OCI-LY7 (cell line): ENCODE measurements at regions not wholly inside any gene's neighbourhood (a gene's known extent, or its start where the extent isn't known, plus 50 kb on each side); places are given as distances from the start of the nearest gene placed in this dataset.

Experiments used
- BruUV-seq: library from RNA; stranded (reverse); fragments of 400-500 nt; replicated peaks from 2 replicates; lab custom pipeline; 2021; lab: Mats Ljungman, UMichigan
- CTCF ChIA-PET: fragments of 300-600 bp; sonication (Branson Sonifier 250); formaldehyde crosslinking; loops from one replicate; lab custom pipeline; 2022; ENCODE audit warnings: antibody characterized with exemption; ENCODE audit not compliant: unreplicated experiment; lab: Charles Lee
- POLR2A ChIA-PET: fragments of 300-600 bp; sonication (Branson Sonifier 250); formaldehyde crosslinking; loops from one replicate; lab custom pipeline; 2022; ENCODE audit warnings: antibody characterized with exemption; lab: Charles Lee
- DNase-seq: peaks from one replicate; pipeline ENCODE4 v3.0.0-alpha.2; 2015; ENCODE audit warnings: low spot score
- H2AFZ ChIP-seq: fragments of 200-600 bp; sonication (generic), shearing (Covaris generic); 2 replicates; pipeline ENCODE4 v1.6.1; 2014; ENCODE audit warnings: mild to moderate bottlenecking, antibody characterized with exemption, low read length, moderate library complexity
- H3K27ac ChIP-seq: fragments of 200-600 bp; sonication (generic); 2 replicates; pipeline ENCODE4 v1.5.1; 2014; ENCODE audit warnings: mixed run types, low read depth, mild to moderate bottlenecking, moderate library complexity, low read length, inconsistent platforms; ENCODE audit not compliant: poor library complexity, severe bottlenecking
- H3K36me3 ChIP-seq: fragments of 200-600 bp; sonication (generic); 2 replicates; pipeline ENCODE4 v1.6.1; 2014; ENCODE audit warnings: mild to moderate bottlenecking, antibody characterized with exemption, low read length, moderate library complexity, mixed read lengths; ENCODE audit not compliant: insufficient read depth
- H3K4me1 ChIP-seq: fragments of 200-600 bp; sonication (generic); 2 replicates; pipeline ENCODE4 v1.5.1; 2014; ENCODE audit warnings: mild to moderate bottlenecking, low read length; ENCODE audit not compliant: insufficient read depth, poor library complexity, severe bottlenecking
- H3K4me2 ChIP-seq: fragments of 200-600 bp; sonication (generic); 2 replicates; pipeline ENCODE4 v1.6.1; 2014; ENCODE audit warnings: mild to moderate bottlenecking, low read length
- H3K4me3 ChIP-seq: fragments of 200-600 bp; sonication (generic); 2 replicates; pipeline ENCODE4 v1.5.1; 2014; ENCODE audit warnings: mild to moderate bottlenecking, low read depth, low read length; ENCODE audit not compliant: poor library complexity, severe bottlenecking
- H3K79me2 ChIP-seq: fragments of 200-600 bp; sonication (generic); 2 replicates; pipeline ENCODE4 v1.6.1; 2016; ENCODE audit warnings: low read depth, mild to moderate bottlenecking, low read length, moderate library complexity, mixed read lengths; ENCODE audit not compliant: insufficient read depth
- H3K9me2 ChIP-seq: fragments of 200-600 bp; sonication (generic); 2 replicates; pipeline ENCODE4 v1.6.1; 2016; ENCODE audit warnings: mild to moderate bottlenecking, low read length, mixed read lengths; ENCODE audit not compliant: insufficient read depth
- H3K9me3 ChIP-seq: fragments of 200-600 bp; sonication (generic); 2 replicates; pipeline ENCODE4 v1.6.1; 2014; ENCODE audit warnings: mild to moderate bottlenecking, mixed run types, low read length, mixed read lengths
- H4K20me1 ChIP-seq: fragments of 200-600 bp; sonication (generic); 2 replicates; pipeline ENCODE4 v1.6.1; 2014; ENCODE audit warnings: mild to moderate bottlenecking, antibody characterized with exemption, low read length, moderate library complexity, mixed read lengths; ENCODE audit not compliant: insufficient read depth
- EZH2phosphoT487 ChIP-seq: fragments of 200-600 bp; sonication (generic); IDR thresholded peaks from 2 replicates; pipeline ENCODE4 v1.6.1; 2018; ENCODE audit warnings: low read depth, borderline replicate concordance, mild to moderate bottlenecking, mixed run types, antibody characterized with exemption, low read length, moderate library complexity, mixed read lengths
- intact Hi-C: fragments of 100-400 bp; cut with micrococcal nuclease; formaldehyde crosslinking; loops from one replicate; pipeline ENCODE4 v1.10.0; 2022; ENCODE audit not compliant: unreplicated experiment
- TF ChIP-seq, protein P1 (sequence below): fragments of 200-600 bp; sonication (generic); conservative IDR thresholded peaks from 2 replicates; pipeline ENCODE4 v1.5.1; 2014; ENCODE audit warnings: mild to moderate bottlenecking, antibody characterized with exemption, low read length, moderate library complexity, mixed read lengths

DNA sequence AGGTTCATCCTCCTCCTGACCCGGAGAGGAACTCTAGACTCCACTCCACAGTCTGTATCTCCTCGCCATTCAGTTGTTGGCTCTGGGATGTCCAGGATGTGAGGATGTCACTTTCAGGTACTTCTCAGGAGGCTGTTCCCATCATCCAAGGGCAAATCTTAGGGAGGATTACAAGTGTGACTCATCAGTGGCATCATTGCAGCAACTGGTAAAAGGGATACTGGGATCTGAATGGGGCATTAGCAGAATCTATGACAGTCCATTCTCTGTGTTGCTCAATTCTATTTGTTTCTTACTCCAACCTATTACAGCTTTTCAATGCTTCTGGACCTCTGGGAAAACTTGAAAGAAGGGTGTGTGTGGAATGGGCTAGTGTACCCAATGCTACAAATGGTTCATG is 81.5 kb upstream of the FN1 start:
- CTCF ChIA-PET = no interaction called here

DNA sequence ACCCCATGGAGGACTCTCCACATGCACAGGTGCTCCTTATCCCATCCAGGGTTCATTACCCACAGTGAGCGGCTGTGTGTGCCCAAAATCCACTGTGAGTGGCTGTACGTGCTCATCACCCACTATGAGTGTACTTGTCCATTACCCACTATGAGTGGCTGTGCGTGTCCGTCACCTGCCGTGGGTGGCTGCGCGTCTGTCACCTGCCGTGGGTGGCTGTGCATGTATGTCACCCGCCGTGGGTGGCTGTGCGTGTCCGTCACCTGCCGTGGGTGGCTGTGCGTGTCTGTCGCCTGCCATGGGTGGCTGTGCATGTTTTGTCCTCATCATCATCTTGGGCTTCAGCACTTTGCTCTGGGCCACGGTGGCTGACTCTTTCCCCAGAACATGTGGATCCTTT is 78.6 kb upstream of the FN1 start:
- Histone ChIP-seq H3K9me2 (no peaks in the 10 kb centered on the region), H3K9me3 (no peaks in the 10 kb centered on the region), H3K79me2 (no peaks in the 10 kb centered on the region), H3K4me1 (no peaks in the 10 kb centered on the region), H3K4me2 (no peak overlapping the region), H4K20me1 (no peaks in the 10 kb centered on the region), H3K4me3 (no peak overlapping the region), H2AFZ (no peak overlapping the region), H3K27ac (no peak overlapping the region), H3K36me3 (no peaks in the 10 kb centered on the region)
- TF ChIP-seq, protein P1, sequence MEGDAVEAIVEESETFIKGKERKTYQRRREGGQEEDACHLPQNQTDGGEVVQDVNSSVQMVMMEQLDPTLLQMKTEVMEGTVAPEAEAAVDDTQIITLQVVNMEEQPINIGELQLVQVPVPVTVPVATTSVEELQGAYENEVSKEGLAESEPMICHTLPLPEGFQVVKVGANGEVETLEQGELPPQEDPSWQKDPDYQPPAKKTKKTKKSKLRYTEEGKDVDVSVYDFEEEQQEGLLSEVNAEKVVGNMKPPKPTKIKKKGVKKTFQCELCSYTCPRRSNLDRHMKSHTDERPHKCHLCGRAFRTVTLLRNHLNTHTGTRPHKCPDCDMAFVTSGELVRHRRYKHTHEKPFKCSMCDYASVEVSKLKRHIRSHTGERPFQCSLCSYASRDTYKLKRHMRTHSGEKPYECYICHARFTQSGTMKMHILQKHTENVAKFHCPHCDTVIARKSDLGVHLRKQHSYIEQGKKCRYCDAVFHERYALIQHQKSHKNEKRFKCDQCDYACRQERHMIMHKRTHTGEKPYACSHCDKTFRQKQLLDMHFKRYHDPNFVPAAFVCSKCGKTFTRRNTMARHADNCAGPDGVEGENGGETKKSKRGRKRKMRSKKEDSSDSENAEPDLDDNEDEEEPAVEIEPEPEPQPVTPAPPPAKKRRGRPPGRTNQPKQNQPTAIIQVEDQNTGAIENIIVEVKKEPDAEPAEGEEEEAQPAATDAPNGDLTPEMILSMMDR = no peak
- no peak for TF ChIP-seq EZH2phosphoT487
- ChIA-PET POLR2A (no interaction called here), CTCF (no interaction called here)
- intact Hi-C loops = no loop called here
- BruUV-seq = no TSS peak
- no peak for DNase-seq

More for the DNA sequence above, 81.5 kb upstream of the FN1 start:
- no peak overlapping the region for H3K4me2 ChIP-seq
- H2AFZ ChIP-seq = no peak overlapping the region
- POLR2A ChIA-PET = no interaction called here
- no peaks in the 10 kb centered on the region for H4K20me1 ChIP-seq
- BruUV-seq = no TSS peak
- no peak overlapping the region for H3K27ac ChIP-seq
- intact Hi-C loops = no loop called here
- TF ChIP-seq EZH2phosphoT487 = no peak
- TF ChIP-seq, protein P1 = no peak
- no peaks in the 10 kb centered on the region for H3K4me1 ChIP-seq
- H3K79me2 ChIP-seq = no peaks in the 10 kb centered on the region
- no peaks in the 10 kb centered on the region for H3K36me3 ChIP-seq
- no peak for DNase-seq
- H3K9me2 ChIP-seq = no peaks in the 10 kb centered on the region
- no peak overlapping the region for H3K4me3 ChIP-seq
- no peaks in the 10 kb centered on the region for H3K9me3 ChIP-seq

DNA sequence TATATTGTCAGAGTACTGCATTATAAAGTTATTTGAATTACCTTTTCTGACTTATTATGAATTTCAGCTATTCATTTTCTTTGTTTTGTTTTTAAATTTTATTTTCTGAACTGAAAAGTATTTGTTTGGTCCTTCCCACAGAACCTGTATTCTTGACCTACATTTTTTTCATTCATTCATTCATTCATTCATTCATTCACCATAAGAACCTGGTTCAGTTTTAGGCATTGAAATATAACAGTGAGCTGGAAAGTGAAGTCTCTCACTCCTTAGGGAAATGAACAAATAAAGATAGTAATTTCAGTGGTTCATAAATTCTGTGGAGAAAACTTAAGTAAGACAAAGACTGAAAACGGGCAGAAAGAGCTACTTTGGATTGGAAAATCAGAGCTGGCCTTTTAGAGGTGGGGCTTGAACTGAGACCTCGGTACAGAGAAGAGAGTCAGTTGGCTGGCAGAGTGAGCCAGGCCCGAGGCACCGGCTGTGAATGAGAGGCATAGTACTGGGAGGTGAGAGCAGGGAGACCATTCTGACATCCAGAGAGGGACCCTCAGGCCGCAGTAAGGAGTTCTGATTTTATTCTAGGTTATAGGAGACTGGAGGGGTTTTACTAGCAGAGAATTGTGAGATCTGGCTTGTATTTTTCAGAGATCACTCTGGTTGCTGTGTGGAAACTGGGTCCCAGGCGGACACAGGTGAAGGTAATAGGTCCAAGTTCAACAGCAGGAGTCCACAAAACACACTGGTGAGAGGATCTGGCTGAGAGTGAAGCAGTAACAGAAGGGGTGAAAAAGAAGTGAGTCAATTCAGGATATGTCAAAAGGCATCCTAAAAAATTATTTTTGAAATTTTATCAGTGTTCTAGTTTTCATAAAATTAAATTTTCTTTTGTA is 75.8 kb upstream of the FN1 start:
- no peak overlapping the region for H3K4me2 ChIP-seq
- H3K27ac ChIP-seq = no peak overlapping the region
- no peaks in the 10 kb centered on the region for H3K9me3 ChIP-seq
- no peaks in the 10 kb centered on the region for H3K79me2 ChIP-seq
- BruUV-seq = no TSS peak
- no peaks in the 10 kb centered on the region for H3K4me1 ChIP-seq
- no peaks in the 10 kb centered on the region for H3K9me2 ChIP-seq
- no peak for DNase-seq
- no peak overlapping the region for H3K4me3 ChIP-seq
- POLR2A ChIA-PET = interaction anchor here (0.7 kb wide), 1 partner anchor 30 kb away, joined by 4 read pairs; no protein-coding TSS in a partner anchor
- H2AFZ ChIP-seq = no peak overlapping the region
- intact Hi-C loops = no loop called here
- no peak for TF ChIP-seq EZH2phosphoT487
- TF ChIP-seq, protein P1 = no peak
- H4K20me1 ChIP-seq = no peaks in the 10 kb centered on the region
- no peaks in the 10 kb centered on the region for H3K36me3 ChIP-seq
- CTCF ChIA-PET = no interaction called here
